22Rv1 (cell line): ENCODE measurements at regions not wholly inside any gene's neighbourhood (a gene's known extent, or its start where the extent isn't known, plus 50 kb on each side); places are given as distances from the start of the nearest gene placed in this dataset.
A peak's percentile ranks its signal among the peaks of the same experiment; 100 is the strongest.

Experiments
- H3K27ac ChIP-seq: fragments of 450-650 bp; 2 replicates; pipeline ENCODE4 v1.5.1; 2017
- CTCF ChIP-seq: fragments of 450-650 bp; IDR thresholded peaks from 2 replicates; pipeline ENCODE4 v1.5.1; 2017; ENCODE audit warnings: mild to moderate bottlenecking
- ZFX ChIP-seq: fragments of 450-650 bp; IDR thresholded peaks from 2 replicates; pipeline ENCODE4 v1.6.1; 2017; ENCODE audit warnings: antibody characterized with exemption, borderline replicate concordance

GRCh38 chr5:141760753-141761152, 78.7 kb upstream of the ARAP3 start:
- H3K27ac ChIP-seq: no peak overlapping the region
- no peak for TF ChIP-seq ZFX
- TF ChIP-seq CTCF: no peak

- H3K27ac ChIP-seq: no peak overlapping the region
- no peak for TF ChIP-seq ZFX
- no peak for TF ChIP-seq CTCF
Observed at GRCh38 chr5:141760193-141760592, 78.2 kb upstream of the ARAP3 start.

GRCh38 chr5:141758310-141758998, 76.4 kb upstream of the ARAP3 start:
- no peak for TF ChIP-seq ZFX
- TF ChIP-seq CTCF: no peak
- H3K27ac ChIP-seq: no peak overlapping the region

- TF ChIP-seq ZFX (no peak), CTCF (peak; percentile 33)
- H3K27ac ChIP-seq: no peak overlapping the region
Observed at GRCh38 chr5:141757402-141757801, 75.4 kb upstream of the ARAP3 start.

- TF ChIP-seq ZFX (no peak), CTCF (no peak)
- H3K27ac ChIP-seq: no peak overlapping the region
Observed at GRCh38 chr5:141756196-141756595, 74.2 kb upstream of the ARAP3 start.

GRCh38 chr5:141753971-141754713, 72.1 kb upstream of the ARAP3 start:
- H3K27ac ChIP-seq: no peak overlapping the region
- no peak for TF ChIP-seq CTCF
- no peak for TF ChIP-seq ZFX
